ENCODE measurements at regions not wholly inside any gene's neighbourhood (a gene's known extent, or its start where the extent isn't known, plus 50 kb on each side); places are given as distances from the start of the nearest gene placed in this dataset.

GRCh38 chr5:115695310-115695880, 69.6 kb upstream of the TMED7 start:
- TF ChIP-seq POLR2A (IDR thresholded peaks at IDR 0.05) (no peak), CTCF (IDR thresholded peaks at IDR 0.05) (no peak)
